K562 (cell line): ENCODE measurements at regions not wholly inside any gene's neighbourhood (a gene's known extent, or its start where the extent isn't known, plus 50 kb on each side); places are given as distances from the start of the nearest gene placed in this dataset.

ENCODE experiments used
- ATF3 ChIP-seq, 2 experiments: fragments of 450-650 bp in 1 of 2; sonication (generic) in 1 of 2; formaldehyde crosslinking in 1 of 2; IDR thresholded peaks in 1 of 2; conservative IDR thresholded peaks in 1 of 2; 2 replicates each; pipeline versions ENCODE4 v1.6.1 to v1.8.1; 2016 to 2023; ENCODE audit warnings: mild to moderate bottlenecking in 2 of 2, moderate library complexity in 2 of 2, inconsistent platforms in 1 of 2, missing genetic modification reagents in 1 of 2
- CTCF ChIP-seq, 3 experiments: IDR thresholded peaks in 2 of 3; conservative IDR thresholded peaks in 1 of 3; 2 replicates each; pipeline ENCODE4 v1.5.1; 2011 to 2012; ENCODE audit warnings: low read length in 3 of 3, mild to moderate bottlenecking in 3 of 3, control low read depth in 2 of 3, improper control_type of control experiment in 1 of 3, inconsistent platforms in 1 of 3, low read depth in 1 of 3, mixed read lengths in 1 of 3, moderate library complexity in 1 of 3; ENCODE audit not compliant: insufficient read depth in 2 of 3
- KDM4B ChIP-seq, 2 experiments: fragments of 450-650 bp in 1 of 2; sonication (generic) in 1 of 2; IDR thresholded peaks; 2 replicates each; pipeline ENCODE4 v1.6.1; 2016 to 2017; ENCODE audit warnings: borderline replicate concordance in 2 of 2, antibody characterized with exemption in 1 of 2, low read depth in 1 of 2, mild to moderate bottlenecking in 1 of 2
- MEIS2 ChIP-seq: fragments of 450-650 bp; IDR thresholded peaks from 2 replicates; pipeline ENCODE4 v1.6.1; 2014; ENCODE audit warnings: mild to moderate bottlenecking; ENCODE audit not compliant: partially characterized antibody
- RBM15 ChIP-seq: fragments of 200-400 bp; formaldehyde crosslinking; IDR thresholded peaks from 2 replicates; pipeline ENCODE4 v1.6.1; 2018; ENCODE audit warnings: mild to moderate bottlenecking, low read length, moderate library complexity; ENCODE audit not compliant: insufficient read depth
- SMARCC2 ChIP-seq: fragments of 450-650 bp; IDR thresholded peaks from 2 replicates; pipeline ENCODE4 v1.6.1; 2017; ENCODE audit warnings: antibody characterized with exemption, moderate library complexity, mild to moderate bottlenecking, low read depth
- TCF7 ChIP-seq: sonication (generic); IDR thresholded peaks from 2 replicates; pipeline ENCODE4 v1.6.1; 2016; ENCODE audit warnings: antibody characterized with exemption, borderline replicate concordance
- XRCC5 ChIP-seq: fragments of 200-400 bp; formaldehyde crosslinking; IDR thresholded peaks from 2 replicates; pipeline ENCODE4 v1.6.1; 2017; ENCODE audit warnings: low read depth, mild to moderate bottlenecking, low read length

- TF ChIP-seq MEIS2 (no peak), SMARCC2 (no peak), TCF7 (no peak), ATF3 (IDR thresholded peaks at IDR 0.05) (no peak), ATF3 (CRISPR knock-in tag; conservative IDR thresholded peaks at IDR 0.05) (no peak), RBM15 (no peak), KDM4B (IDR thresholded peaks at IDR 0.05; ENCODE audit: borderline replicate concordance in 2 of 2, low read depth in 1 of 2) (no peak), CTCF (IDR thresholded peaks at IDR 0.05 in 2 of 3, conservative IDR thresholded peaks at IDR 0.05 in 1 of 3; ENCODE audit: insufficient read depth in 2 of 3, low read depth in 1 of 3, low read length in 3 of 3) (no peak), XRCC5 (no peak)
Measured at GRCh38 chr2:116413659-116414058, 1400.8 kb upstream of the DDX18 start.
